ENCODE measurements at regions not wholly inside any gene's neighbourhood (a gene's known extent, or its start where the extent isn't known, plus 50 kb on each side); places are given as distances from the start of the nearest gene placed in this dataset.

GRCh38 chr6:28737750-28738395, 185.9 kb downstream of the TRIM27 start:
- no peak for DNase-seq (ENCODE audit: low read depth)

- DNase-seq (ENCODE audit: low read depth): no peak
Observed at GRCh38 chr6:28738396-28738765, 185.4 kb downstream of the TRIM27 start.

GRCh38 chr6:28741363-28741762, 182.4 kb downstream of the TRIM27 start:
- DNase-seq (ENCODE audit: low read depth): no peak

GRCh38 chr6:28742668-28743270, 181.0 kb downstream of the TRIM27 start:
- no peak for DNase-seq (ENCODE audit: low read depth)

GRCh38 chr6:28743271-28743789, 180.5 kb downstream of the TRIM27 start:
- no peak for DNase-seq (ENCODE audit: low read depth)

GRCh38 chr6:28747083-28747630, 176.6 kb downstream of the TRIM27 start:
- DNase-seq (ENCODE audit: low read depth): no peak

GRCh38 chr6:28747631-28748157, 176.1 kb downstream of the TRIM27 start:
- peak; percentile 59 for DNase-seq (ENCODE audit: low read depth)

- DNase-seq (ENCODE audit: low read depth): no peak
Observed at GRCh38 chr6:28748192-28748591, 175.6 kb downstream of the TRIM27 start.

- DNase-seq (ENCODE audit: low read depth): no peak
Observed at GRCh38 chr6:28750926-28751458, 172.8 kb downstream of the TRIM27 start.

- DNase-seq (ENCODE audit: low read depth): no peak
Observed at GRCh38 chr6:28751514-28751913, 172.3 kb downstream of the TRIM27 start.

GRCh38 chr6:28751963-28752350, 171.8 kb downstream of the TRIM27 start:
- DNase-seq (ENCODE audit: low read depth): no peak

GRCh38 chr6:28757429-28758045, 166.2 kb downstream of the TRIM27 start:
- no peak for DNase-seq (ENCODE audit: low read depth)

GRCh38 chr6:28758046-28758817, 165.6 kb downstream of the TRIM27 start:
- peak; percentile 31 for DNase-seq (ENCODE audit: low read depth)

GRCh38 chr6:28758818-28759235, 165.0 kb downstream of the TRIM27 start:
- no peak for DNase-seq (ENCODE audit: low read depth)

- DNase-seq (ENCODE audit: low read depth): no peak
Observed at GRCh38 chr6:28764014-28764723, 159.6 kb downstream of the TRIM27 start.

GRCh38 chr6:28764761-28765282, 159.0 kb downstream of the TRIM27 start:
- DNase-seq (ENCODE audit: low read depth): no peak

GRCh38 chr6:28765978-28766351, 157.8 kb downstream of the TRIM27 start:
- DNase-seq (ENCODE audit: low read depth): no peak

- no peak for DNase-seq (ENCODE audit: low read depth)
Observed at GRCh38 chr6:28766426-28766825, 157.4 kb downstream of the TRIM27 start.

- DNase-seq (ENCODE audit: low read depth): no peak
Observed at GRCh38 chr6:28767133-28767532, 156.7 kb downstream of the TRIM27 start.

GRCh38 chr6:28767691-28768090, 156.1 kb downstream of the TRIM27 start:
- DNase-seq (ENCODE audit: low read depth): no peak
